Caco-2 (cell line): ENCODE measurements at regions not wholly inside any gene's neighbourhood (a gene's known extent, or its start where the extent isn't known, plus 50 kb on each side); places are given as distances from the start of the nearest gene placed in this dataset.

Experiments used
- BruUV-seq: library from RNA; stranded (reverse); fragments of 400-500 nt; replicated peaks from 2 replicates; lab custom pipeline; 2021; lab: Mats Ljungman, UMichigan
- CTCF ChIA-PET: fragments of 300-600 bp; sonication (Branson Sonifier 250); formaldehyde crosslinking; loops from one replicate; lab custom pipeline; 2022; ENCODE audit warnings: antibody characterized with exemption; lab: Charles Lee
- POLR2A ChIA-PET: fragments of 300-600 bp; sonication (Branson Sonifier 250); formaldehyde crosslinking; loops from one replicate; lab custom pipeline; 2022; ENCODE audit warnings: antibody characterized with exemption; lab: Charles Lee
- DNase-seq, 2 experiments: peaks; one replicate each; pipeline versions ENCODE4 v3.0.0 to v3.0.0-alpha.2; 2020 to 2022
- H3K27me3 ChIP-seq: replicated peaks from 2 replicates; pipeline ENCODE4 v1.6.0; 2011; ENCODE audit warnings: low read length; ENCODE audit not compliant: control insufficient read depth, insufficient read depth
- H3K36me3 ChIP-seq: 2 replicates; pipeline ENCODE4 v1.5.1; 2011; ENCODE audit warnings: low read length; ENCODE audit not compliant: control insufficient read depth, insufficient read depth
- H3K4me1 ChIP-seq: fragments of 250-450 bp; sonication (Bioruptor Pico); 2 replicates; pipeline ENCODE4 v1.5.1; 2020; ENCODE audit warnings: mild to moderate bottlenecking
- H3K4me3 ChIP-seq: 2 replicates; pipeline ENCODE4 v1.5.1; 2011; ENCODE audit warnings: low read depth, mild to moderate bottlenecking, control low read depth, low read length
- H3K9me3 ChIP-seq: fragments of 250-450 bp; sonication (Bioruptor Pico); 2 replicates; pipeline ENCODE4 v1.5.1; 2020; ENCODE audit warnings: mild to moderate bottlenecking, moderate library complexity
- H3K27ac Mint-ChIP-seq: one replicate; pipeline ENCODE4 v1.8.0; 2022; ENCODE audit warnings: mixed read lengths; ENCODE audit not compliant: unreplicated experiment
- H3K27me3 Mint-ChIP-seq: one replicate; pipeline ENCODE4 v1.8.0; 2022; ENCODE audit warnings: mixed read lengths; ENCODE audit not compliant: insufficient read depth, unreplicated experiment
- H3K36me3 Mint-ChIP-seq: one replicate; pipeline ENCODE4 v1.8.0; 2022; ENCODE audit warnings: mild to moderate bottlenecking, mixed read lengths; ENCODE audit not compliant: insufficient read depth, unreplicated experiment
- H3K4me1 Mint-ChIP-seq: one replicate; pipeline ENCODE4 v1.8.0; 2022; ENCODE audit warnings: low read depth, mixed read lengths; ENCODE audit not compliant: unreplicated experiment
- H3K4me3 Mint-ChIP-seq: one replicate; pipeline ENCODE4 v1.8.0; 2022; ENCODE audit warnings: mild to moderate bottlenecking, moderate library complexity, mixed read lengths; ENCODE audit not compliant: unreplicated experiment
- H3K9me3 Mint-ChIP-seq: one replicate; pipeline ENCODE4 v1.8.0; 2022; ENCODE audit warnings: mixed read lengths; ENCODE audit not compliant: unreplicated experiment
- CTCF ChIP-seq, 2 experiments: fragments of 200-600 bp in 1 of 2; IDR thresholded peaks; 1 replicate in 1 of 2; 2 replicates in 1 of 2; pipeline versions ENCODE4 v1.5.1 to v1.8.0; 2011 to 2022; ENCODE audit warnings: antibody characterized with exemption in 1 of 2, control low read depth in 1 of 2, inconsistent platforms in 1 of 2, low read depth in 1 of 2, low read length in 1 of 2, mild to moderate bottlenecking in 1 of 2, moderate library complexity in 1 of 2; ENCODE audit not compliant: insufficient read depth in 1 of 2, severe bottlenecking in 1 of 2, unreplicated experiment in 1 of 2
- intact Hi-C: fragments of 100-400 bp; cut with micrococcal nuclease; formaldehyde crosslinking; loops from one replicate; pipeline ENCODE4 v1.10.0; 2022; ENCODE audit not compliant: unreplicated experiment

GRCh38 chrX:155779831-155780230 is 101.3 kb upstream of the VAMP7 start:
- H3K27me3 ChIP-seq = no peaks in the 10 kb centered on the region
- no peaks in the 10 kb centered on the region for H3K4me1 Mint-ChIP-seq
- H3K36me3 ChIP-seq = no peaks in the 10 kb centered on the region
- peaks cover 26% of the 10 kb centered on the region for H3K4me1 ChIP-seq
- no peak overlapping the region for H3K4me3 Mint-ChIP-seq
- H3K27me3 Mint-ChIP-seq = no peaks in the 10 kb centered on the region
- H3K4me3 ChIP-seq = no peak overlapping the region
- H3K9me3 Mint-ChIP-seq = no peaks in the 10 kb centered on the region
- H3K27ac Mint-ChIP-seq = no peak overlapping the region
- CTCF ChIA-PET = no interaction called here
- intact Hi-C loops = loop anchor here (2.0 kb wide), 1 partner anchor 13 kb away; no protein-coding TSS in a partner anchor
- H3K36me3 Mint-ChIP-seq = no peaks in the 10 kb centered on the region
- no peak for TF ChIP-seq CTCF (IDR thresholded peaks at IDR 0.05; ENCODE audit: insufficient read depth in 1 of 2, low read depth in 1 of 2, low read length in 1 of 2, severe bottlenecking in 1 of 2, unreplicated experiment in 1 of 2)
- DNase-seq = peak; percentile 4 to 36
- POLR2A ChIA-PET = no interaction called here
- no peaks in the 10 kb centered on the region for H3K9me3 ChIP-seq
- BruUV-seq = no TSS peak

GRCh38 chrX:155778844-155779553 is 102.1 kb upstream of the VAMP7 start:
- H3K9me3 Mint-ChIP-seq = no peaks in the 10 kb centered on the region
- H3K4me3 Mint-ChIP-seq = peak overlapping the region; percentile 14

GRCh38 chrX:155774387-155774786 is 106.8 kb upstream of the VAMP7 start:
- intact Hi-C loops = no loop called here
- Mint-ChIP-seq H3K9me3 (no peaks in the 10 kb centered on the region), H3K4me1 (no peaks in the 10 kb centered on the region), H3K27ac (no peak overlapping the region), H3K27me3 (no peaks in the 10 kb centered on the region), H3K36me3 (no peaks in the 10 kb centered on the region), H3K4me3 (no peak overlapping the region)
- Histone ChIP-seq H3K4me3 (no peak overlapping the region), H3K9me3 (no peaks in the 10 kb centered on the region), H3K36me3 (no peaks in the 10 kb centered on the region), H3K4me1 (peaks cover 13% of the 10 kb centered on the region), H3K27me3 (no peaks in the 10 kb centered on the region)
- TF ChIP-seq CTCF (IDR thresholded peaks at IDR 0.05; ENCODE audit: insufficient read depth in 1 of 2, low read depth in 1 of 2, low read length in 1 of 2, severe bottlenecking in 1 of 2, unreplicated experiment in 1 of 2) = no peak
- no peak for DNase-seq
- ChIA-PET POLR2A (no interaction called here), CTCF (no interaction called here)
- no TSS peak for BruUV-seq

More at GRCh38 chrX:155778844-155779553, 102.1 kb upstream of the VAMP7 start:
- no peak for TF ChIP-seq CTCF (IDR thresholded peaks at IDR 0.05; ENCODE audit: insufficient read depth in 1 of 2, low read depth in 1 of 2, low read length in 1 of 2, severe bottlenecking in 1 of 2, unreplicated experiment in 1 of 2)
- no peaks in the 10 kb centered on the region for H3K36me3 ChIP-seq
- H3K9me3 ChIP-seq = no peaks in the 10 kb centered on the region
- ChIA-PET POLR2A (no interaction called here), CTCF (no interaction called here)
- BruUV-seq = no TSS peak
- intact Hi-C loops = no loop called here
- H3K4me1 Mint-ChIP-seq = no peaks in the 10 kb centered on the region
- H3K27me3 Mint-ChIP-seq = no peaks in the 10 kb centered on the region
- no peaks in the 10 kb centered on the region for H3K27me3 ChIP-seq
- peaks cover 26% of the 10 kb centered on the region for H3K4me1 ChIP-seq
- peak in 1 of 2 experiments; percentile 4 for DNase-seq
- H3K27ac Mint-ChIP-seq = no peak overlapping the region
- H3K4me3 ChIP-seq = no peak overlapping the region
- no peaks in the 10 kb centered on the region for H3K36me3 Mint-ChIP-seq
